Forelimb muscle (tissue), 1 donor: ENCODE measurements at regions not wholly inside any gene's neighbourhood (a gene's known extent, or its start where the extent isn't known, plus 50 kb on each side); places are given as distances from the start of the nearest gene placed in this dataset.
A peak's percentile ranks its signal among the peaks of the same experiment; 100 is the strongest.
"Not testable (repeated sequence)": the region's sequence is repeated elsewhere in the genome, so short reads cannot be mapped to it uniquely, and the experiment has no call there.

Source experiments
- DNase-seq: peaks from one replicate; pipeline ENCODE4 v3.0.0-alpha.2; 2013; ENCODE audit warnings: low read depth

- DNase-seq, result no peak
Observed at GRCh38 chr11:115637599-115638241, 133.5 kb upstream of the CADM1 start.

- DNase-seq, result no peak
Observed at GRCh38 chr11:115636753-115637527, 132.7 kb upstream of the CADM1 start.

GRCh38 chr11:115633977-115634376 is 129.8 kb upstream of the CADM1 start:
- DNase-seq, result not testable (repeated sequence)

GRCh38 chr11:115632061-115632460 is 127.8 kb upstream of the CADM1 start:
- no peak for DNase-seq

DNA sequence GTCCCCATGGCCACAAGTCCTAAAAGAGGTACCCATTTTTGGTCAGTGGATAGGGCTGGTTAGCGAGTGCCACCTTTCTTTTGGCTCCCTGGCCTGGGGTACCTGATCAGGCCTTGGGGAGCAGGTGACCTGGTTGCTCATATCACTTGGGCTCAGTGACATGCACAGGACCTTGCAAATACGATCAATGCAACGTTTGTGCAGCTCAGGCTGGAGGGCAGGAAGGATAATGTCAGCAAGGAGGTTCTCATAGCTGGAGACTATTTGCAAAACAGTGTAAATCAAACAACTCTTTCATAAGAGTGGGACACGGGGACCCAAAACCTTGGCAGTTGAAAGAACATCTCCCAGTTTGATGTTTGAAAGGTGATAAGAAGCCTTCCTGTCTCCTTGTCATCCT is 127.4 kb upstream of the CADM1 start:
- DNase-seq, result no peak

GRCh38 chr11:115630214-115630613 is 126.0 kb upstream of the CADM1 start:
- DNase-seq, result no peak

DNA sequence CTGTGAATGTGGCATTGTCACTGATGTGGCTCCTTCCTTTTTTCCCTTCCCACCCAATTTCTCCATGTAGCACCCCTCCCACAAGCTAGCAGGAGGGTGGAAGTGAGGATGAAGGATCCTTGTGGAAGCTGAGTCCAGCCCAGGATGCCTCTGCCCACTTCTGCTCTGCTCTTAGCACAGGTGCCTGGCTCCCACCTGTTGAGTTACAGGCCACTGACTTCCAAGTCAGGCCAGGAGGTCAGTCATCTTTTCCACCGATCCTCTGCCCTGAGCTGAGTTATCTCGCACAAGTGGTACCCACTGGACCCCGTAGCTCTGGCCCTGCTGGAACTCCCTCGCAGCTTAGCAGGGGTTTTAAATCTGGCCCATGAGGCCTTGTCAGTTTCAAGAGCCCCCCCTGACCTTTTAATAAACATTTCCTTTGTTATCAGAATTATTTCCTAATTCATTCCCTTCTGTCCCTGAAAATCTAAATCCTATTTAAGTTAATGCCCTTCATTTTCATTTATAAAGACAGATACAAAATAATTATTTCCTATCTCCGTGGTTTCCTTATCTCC is 125.3 kb upstream of the CADM1 start:
- no peak for DNase-seq

GRCh38 chr11:115627666-115628460 is 123.6 kb upstream of the CADM1 start:
- no peak for DNase-seq

DNA sequence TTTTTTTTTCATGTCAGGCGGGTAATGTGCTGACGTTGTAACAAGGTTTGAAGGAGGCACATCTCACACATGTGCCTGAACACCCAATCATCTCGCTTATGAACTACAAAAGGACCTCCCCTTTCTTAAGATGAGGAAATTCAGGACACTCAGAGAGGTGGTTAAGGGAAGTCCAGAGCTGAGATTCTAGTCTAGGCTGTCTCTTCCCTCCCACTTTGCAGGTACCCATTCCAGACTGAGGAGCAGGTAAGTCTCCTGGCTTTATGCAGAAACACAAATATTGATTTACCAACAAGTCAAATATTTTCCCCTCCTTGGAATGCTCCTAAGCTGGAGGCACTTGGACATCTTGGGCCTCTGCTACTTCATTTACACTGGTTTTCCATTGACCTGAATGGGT is 122.9 kb upstream of the CADM1 start:
- DNase-seq, result no peak

GRCh38 chr11:115626414-115626813 is 122.2 kb upstream of the CADM1 start:
- DNase-seq, result no peak

DNA sequence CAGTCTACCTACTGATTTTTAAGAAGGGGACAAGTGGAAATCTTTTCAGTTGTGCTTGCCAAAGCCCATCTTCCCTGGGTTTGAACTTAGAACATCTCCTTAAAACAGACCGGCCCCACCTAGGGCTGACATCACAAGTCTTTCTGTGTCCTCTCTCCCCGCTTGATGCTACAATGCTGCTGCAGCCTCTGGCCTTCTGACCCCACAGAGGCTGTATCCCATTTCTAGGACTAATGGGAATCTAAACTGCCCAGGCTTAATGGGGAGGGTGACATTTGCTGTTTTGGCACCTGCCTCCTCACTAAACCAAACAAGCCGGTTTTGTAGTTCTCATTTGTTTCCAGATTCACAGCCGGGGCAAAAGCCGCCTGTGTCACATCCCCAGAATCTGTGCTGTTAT is 121.3 kb upstream of the CADM1 start:
- DNase-seq, result no peak

DNA sequence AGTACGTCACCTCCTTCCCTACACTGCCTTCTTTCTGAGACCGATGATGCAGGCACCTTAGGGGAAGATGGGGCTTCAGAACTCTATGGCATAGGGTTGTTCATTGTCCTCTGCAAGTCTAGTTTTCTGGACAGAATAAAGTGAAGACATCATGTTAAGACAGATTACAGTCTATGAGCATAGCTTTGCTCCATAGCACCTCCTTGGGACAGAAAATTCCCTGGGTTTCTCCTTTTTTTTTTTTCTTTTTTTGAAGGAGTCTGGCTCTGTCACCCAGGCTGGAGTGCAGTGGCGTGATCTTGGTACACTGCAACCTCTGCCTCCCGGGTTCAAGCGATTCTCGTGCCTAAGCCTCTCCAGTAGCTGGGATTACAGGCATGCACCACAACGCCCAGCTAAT is 119.8 kb upstream of the CADM1 start:
- no peak for DNase-seq

GRCh38 chr11:115623021-115623451 is 118.8 kb upstream of the CADM1 start:
- peak; percentile 69 for DNase-seq

- DNase-seq, result no peak
Observed at GRCh38 chr11:115618428-115618827, 114.2 kb upstream of the CADM1 start.

DNA sequence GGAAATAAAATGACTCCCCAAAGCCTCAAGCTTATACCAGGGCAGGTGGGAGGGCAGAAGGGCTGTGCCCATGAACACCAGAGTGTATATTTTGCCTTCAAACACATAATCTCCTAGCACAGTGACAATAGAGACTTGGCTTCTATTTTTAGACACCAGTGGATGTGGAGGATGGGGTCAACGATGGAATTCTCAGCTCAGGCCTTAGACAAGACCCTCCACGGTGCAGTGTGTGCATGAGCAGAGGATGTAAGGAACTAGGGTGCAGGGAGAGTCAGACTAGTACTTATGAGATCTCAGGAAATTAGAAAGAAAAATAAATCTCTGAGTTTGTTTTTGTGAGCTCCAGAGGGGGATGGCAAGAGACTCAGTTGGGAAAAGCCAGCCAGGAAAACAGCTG is 113.6 kb upstream of the CADM1 start:
- DNase-seq, result no peak

GRCh38 chr11:115616971-115617370 is 112.8 kb upstream of the CADM1 start:
- no peak for DNase-seq

DNA sequence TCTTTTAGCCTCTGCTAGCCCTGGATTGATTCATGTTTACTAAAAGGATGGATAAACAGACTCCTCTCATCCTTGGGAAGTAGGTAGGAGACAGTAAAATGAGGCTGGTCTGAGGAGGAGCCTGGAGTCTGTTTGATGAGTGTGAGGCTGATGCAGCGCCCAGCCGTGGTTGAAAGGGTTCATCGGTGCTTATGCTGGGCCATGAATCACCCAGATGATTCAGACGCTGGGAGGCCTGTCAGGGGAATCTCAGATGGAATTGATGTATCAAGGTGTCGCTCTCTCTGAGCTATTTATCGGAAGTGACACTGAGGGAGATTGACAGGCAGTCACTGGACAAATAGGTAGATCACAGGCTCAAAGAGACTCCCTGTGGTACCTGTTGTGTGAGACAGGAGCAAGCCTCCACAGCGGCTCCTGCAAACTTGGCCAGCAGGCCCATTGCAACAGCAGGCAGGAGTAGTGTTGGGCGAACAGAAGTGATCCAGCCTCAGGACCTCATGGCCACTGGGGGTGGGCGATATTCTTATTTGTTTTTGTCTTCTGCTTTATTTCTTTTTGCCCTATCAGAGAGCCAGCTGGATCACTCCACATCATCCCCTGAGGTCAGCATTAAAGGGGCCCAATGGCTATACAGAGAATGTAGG is 109.9 kb upstream of the CADM1 start:
- DNase-seq, result no peak

GRCh38 chr11:115613004-115613403 is 108.8 kb upstream of the CADM1 start:
- DNase-seq, result no peak

DNA sequence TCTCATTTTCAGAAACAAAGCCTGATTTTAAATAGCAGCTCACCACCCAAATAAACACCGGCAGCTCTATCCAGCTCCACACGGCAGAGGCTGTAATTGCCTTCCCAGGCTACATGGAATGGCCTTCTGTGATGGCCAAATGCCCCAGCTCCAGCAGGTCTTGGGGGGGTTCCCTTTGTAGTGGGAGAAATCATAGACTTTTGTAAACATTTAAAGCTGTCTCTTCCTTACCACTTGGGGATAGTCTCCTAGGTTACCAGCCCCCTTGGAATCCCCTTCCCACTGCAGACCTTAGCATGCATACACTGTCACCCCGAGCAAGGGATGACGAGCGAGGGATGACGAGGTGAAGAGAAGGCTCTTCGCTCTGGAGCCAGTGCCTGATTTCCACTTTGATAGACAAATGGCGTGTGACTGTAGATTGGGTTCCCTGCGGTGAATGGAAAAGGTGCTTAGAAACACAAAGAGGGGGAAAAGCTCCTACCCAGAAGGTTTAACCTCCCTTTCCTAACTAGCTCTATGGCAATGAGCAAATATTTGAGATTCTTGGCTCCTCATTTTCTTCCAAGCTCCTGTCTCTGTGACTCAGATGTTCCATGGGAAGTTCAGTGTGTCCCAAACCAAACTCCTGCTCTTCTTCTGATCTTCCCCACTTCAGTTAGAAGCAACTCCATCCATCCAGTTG is 108.0 kb upstream of the CADM1 start:
- no peak for DNase-seq

DNA sequence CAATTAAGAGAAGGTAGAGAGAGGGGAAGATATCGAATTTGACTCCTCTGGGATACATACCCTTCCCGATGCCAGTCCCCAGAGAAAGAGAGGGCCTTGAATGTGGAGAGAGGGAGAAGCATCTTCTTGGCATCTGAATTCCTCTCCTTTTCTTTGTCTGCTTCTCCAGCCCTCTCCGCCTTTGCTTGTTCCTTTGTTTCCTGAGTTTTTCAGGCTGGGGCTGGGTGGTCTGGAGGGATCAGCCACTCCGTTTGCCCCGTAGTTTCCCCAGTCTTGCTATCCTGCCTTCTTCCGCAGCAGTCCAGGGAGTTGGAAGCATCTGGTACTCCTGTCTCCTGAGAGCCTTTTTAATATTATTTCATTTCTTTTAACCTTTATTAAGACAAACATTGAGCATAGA is 107.1 kb upstream of the CADM1 start:
- no peak for DNase-seq

DNA sequence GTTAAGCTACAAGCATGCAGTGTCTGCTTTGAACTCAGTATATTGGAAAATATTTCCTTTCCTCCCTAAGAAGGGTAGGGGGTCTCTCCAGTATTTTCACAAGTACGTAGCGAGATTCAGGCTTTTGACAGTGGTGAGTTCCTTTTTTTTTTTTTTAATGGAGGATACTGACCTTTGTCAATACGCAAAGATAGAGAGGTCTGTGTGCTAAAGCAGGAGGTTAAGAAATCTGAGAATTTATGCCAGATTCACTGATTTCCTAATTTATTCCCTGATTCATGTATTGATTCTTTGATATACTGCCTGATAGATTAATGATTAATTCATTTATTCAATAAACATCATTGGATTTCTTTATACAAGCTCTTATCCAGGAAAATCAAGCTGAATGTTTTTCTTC is 106.7 kb upstream of the CADM1 start:
- no peak for DNase-seq
